ENCODE measurements at regions not wholly inside any gene's neighbourhood (a gene's known extent, or its start where the extent isn't known, plus 50 kb on each side); places are given as distances from the start of the nearest gene placed in this dataset.
"Not testable (repeated sequence)": the region's sequence is repeated elsewhere in the genome, so short reads cannot be mapped to it uniquely, and the experiment has no call there.

DNA sequence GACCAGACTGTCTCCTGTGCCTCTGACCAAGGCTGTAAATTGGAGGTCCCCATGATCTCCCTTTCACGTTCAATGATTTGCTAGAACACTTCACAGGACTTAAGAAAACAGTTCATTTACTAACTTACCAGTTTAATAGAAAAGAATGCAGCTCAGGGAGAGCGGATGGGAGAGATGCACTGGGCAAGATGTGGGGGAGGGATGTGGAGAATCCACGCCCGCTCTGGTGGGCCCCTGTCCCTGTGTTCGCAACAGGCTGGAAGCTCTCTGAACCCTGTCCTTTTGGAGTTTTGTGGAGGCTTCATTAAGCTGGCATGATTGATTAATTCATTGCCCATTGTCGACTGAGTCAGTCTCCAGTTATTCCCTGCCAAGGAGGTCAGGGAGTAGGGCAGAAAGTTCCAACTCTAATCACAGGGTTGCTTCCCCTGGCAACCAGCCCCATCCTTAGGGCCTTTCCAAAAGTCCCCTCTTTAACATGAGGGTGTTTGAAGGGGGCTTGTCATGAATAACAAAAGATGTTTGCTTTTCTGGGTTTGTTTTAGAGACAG, 257.1 kb downstream of the ACKR3 start:
- DNase-seq (ENCODE audit: low read depth): no peak

DNA sequence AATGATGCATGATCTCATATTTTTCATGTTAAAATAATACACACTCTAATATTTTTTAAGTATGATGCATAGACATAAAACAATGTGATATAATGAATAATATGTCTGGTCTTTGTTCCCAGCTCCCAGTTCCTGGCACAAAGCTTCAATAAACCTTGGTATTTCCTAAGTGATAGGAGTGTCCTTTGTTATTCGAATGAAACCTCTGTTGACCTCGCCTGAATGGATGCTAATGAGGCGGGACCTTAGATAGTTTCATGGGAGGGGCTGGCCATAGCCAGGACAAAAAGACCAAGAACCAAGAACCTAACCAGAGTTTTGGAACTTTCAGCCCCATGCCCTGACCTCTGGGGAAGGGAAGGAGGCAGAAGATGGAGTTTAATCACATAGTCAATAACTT, 257.7 kb upstream of the COPS8 start:
- DNase-seq (ENCODE audit: low read depth): no peak

DNA sequence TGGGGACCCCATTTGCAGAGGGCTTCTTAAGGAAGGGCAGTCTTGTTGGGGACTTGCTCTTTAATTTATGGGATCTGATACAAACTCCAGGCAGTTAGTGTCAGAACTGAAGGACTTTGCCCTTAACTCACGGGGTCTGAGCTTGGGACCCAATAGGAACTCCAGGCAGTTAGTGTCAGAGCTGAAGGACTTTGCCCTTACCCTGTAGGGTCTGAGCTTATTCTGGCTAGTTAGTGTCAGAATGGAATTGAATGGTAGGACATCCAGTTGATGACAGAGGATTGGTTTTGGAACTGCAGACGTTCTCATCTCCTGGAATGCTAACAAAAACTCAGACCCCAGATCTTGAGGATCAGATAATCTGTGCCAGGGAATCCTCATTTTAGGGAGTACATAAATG, 256.9 kb upstream of the COPS8 start:
- DNase-seq (ENCODE audit: low read depth): no peak

DNA sequence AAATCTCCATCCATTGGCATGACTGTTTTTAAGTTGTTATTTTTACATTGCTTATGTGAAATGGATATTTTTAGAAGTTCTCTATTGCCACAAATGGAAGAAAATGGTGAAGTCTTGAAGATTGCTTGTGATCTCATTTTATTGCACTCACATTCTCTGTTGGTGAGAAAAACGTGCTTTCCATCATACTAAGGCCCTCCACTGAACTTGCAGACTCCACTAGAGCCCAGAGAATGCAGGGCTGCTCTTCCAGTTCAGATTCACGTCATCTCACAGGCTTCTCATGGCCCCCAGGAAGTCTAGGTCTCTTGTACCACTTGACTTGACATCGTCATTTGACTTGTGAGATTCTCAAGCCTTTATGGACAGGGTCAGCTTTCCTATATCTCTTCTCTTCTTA, 254.8 kb upstream of the COPS8 start:
- no peak for DNase-seq (ENCODE audit: low read depth)

DNA sequence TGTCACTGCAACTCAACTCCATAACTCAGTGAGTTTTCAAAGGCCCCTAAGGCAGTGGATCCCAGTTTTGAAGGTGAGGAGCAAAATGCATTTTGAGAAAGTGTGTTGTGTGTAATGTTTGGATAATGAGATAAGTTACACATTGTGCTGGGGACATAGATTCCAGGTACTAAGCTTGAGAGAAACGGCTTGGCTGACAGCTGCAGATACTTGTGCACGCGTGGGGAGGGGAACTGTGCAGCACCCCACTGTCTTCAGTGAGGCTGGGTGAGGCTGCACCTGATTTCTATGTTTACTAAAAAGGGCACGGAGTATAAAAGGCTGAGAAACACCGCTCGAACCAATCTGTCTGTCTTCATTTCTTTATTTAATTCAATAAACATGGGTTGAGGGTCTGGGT, 254.0 kb upstream of the COPS8 start:
- no peak for DNase-seq (ENCODE audit: low read depth)

DNA sequence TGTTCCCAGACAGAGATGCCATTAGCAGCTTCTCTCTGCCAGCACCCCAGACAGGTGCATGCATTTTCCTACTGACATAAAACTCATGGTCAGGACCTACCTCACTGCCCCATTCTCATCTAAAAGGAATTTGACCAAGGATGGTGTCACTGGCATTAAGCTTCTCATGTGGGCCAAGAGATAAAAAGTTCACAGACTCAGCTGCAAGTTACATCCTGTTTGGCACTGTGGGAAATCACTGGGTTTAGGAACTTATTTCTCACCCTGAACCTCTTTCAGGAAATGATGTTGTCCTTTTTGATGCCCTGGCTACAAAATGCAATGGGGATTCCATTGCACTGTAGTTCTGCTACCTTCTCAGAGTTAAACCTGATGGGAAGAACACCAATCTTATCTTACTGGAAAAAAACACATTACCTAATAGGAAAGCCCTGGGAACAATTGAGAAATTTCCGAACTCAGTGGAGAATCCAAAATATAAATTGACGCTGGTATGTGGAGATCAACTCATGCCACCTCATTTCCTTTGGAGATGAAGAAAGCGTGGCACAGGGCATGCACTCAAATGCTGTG, 252.1 kb upstream of the COPS8 start:
- no peak for DNase-seq (ENCODE audit: low read depth)

DNA sequence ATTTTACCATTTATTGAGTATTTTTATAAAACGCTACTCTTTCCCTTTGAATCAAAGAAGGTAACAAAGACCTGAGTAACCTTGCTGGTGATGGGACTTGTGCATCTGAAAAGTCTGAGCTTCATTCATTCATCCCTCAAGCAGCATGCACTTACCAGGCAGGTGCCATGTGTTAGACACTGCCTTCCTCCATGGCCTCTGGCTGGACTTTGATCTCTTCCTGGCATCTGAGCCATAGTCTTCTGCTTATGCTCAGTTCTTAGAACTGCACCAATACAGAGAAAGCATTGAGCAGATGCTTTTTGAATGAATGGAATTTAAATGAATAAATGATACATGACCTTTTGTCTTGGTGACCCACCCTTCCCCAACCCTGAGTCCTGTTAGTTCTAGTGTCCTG, 251.4 kb upstream of the COPS8 start:
- no peak for DNase-seq (ENCODE audit: low read depth)

DNA sequence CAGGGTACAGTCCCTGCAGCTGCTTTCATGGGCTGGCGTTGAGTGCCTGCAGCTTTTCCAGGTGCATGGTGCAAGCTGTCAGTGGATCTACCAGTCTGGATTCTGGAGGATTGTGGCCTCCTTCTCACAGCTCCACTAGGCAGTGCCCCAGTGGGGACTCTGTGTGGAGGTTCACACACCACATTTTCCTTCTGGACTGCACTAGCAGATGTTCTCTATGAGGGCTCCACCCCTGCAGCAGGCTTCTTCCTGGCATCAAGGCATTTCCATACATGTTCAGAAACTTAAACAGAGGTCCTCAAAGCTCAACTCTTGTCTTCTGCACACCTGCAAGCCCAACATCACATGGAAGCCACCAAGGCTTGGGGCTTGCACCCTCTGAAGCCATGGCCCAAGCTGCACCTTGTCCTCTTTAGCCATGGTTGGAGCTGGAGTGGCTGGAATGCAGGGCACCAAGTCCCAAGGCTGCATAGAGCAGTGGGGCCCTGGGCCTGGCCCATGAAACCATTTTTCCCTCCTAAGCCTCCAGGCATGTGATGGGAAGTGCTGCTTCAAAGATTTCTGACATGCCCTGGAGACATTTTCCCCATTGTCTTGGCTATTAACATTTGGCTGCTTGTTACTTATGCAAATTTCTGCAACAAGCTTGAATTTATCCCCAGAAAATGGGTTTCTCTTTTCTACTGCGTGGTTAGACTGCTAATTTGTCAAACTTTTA, 250.2 kb upstream of the COPS8 start:
- DNase-seq (ENCODE audit: low read depth): no peak

DNA sequence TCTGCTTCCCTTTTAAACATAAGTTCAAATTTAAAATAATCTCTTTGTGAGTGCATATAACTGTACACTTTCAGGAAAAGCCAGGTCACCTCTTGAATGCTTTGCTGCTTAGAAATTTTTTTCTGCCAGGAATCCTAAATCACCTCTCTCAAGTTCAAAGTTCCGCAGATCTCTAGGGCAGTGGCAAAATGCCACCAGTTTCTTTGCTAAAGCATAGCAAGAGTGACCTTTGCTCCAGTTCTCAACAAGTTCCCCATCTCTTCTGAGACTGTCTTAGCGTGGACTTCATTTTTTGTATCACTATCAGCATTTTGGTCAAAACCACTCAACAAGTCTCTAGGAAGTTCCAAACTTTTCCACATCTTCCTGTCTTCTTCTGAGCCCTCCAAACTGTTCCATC, 249.7 kb upstream of the COPS8 start:
- DNase-seq (ENCODE audit: low read depth): not testable (repeated sequence)

DNA sequence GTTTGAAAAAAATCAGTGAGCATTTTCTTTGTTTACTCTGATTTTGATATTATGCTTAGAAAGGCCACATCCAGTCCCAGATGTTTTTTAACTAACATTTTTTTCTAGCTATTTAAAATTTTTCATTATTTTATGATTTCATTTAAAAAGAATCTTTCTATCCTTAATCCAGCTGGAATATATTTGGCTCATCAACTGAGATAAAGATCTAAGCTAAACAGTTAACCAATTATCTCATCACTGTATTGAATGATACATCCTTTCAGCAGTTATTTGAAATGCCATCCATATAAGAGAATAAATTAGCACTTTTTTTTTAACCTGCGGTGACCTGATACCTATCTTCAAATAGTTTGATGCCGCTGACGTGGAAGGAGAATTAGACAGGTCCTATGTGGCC, 245.5 kb upstream of the COPS8 start:
- DNase-seq (ENCODE audit: low read depth): no peak

DNA sequence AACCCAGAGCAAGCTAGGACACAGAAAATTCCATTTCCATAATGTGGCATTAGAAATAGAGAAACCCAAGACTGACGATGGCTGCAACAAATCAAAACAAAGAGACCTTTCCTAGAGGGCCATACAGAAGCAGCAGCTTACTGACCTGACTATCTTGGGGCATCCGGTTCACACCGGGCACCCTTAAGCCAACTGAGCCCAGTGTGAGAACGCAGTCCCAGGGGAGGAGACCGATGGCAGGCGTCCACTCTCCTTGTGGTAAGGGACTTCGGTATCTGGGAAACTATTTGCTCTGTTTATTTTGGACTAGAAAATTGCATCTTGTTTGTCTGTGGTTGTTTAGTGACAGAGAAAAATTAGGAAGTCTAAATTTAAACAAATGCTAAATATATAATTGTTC, 244.8 kb upstream of the COPS8 start:
- DNase-seq (ENCODE audit: low read depth): no peak

DNA sequence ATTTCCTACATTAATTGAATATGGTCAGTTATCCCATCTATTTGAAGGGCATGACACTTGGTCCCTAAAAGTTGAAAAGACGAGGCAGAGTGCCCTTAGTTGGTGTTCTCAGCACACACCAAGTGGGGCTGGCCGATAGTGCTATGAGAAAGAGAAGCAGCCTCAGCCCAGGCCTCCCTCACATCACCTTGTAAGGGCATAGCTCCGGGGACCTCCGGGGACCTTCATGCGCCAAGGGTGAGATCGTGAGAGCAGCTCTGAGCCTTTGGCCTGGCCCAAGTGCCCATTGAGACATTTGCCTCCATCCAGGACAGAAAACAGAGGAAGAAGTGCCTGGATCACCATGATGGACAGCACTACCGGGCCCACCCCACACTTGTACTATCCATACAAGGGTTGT, 244.3 kb upstream of the COPS8 start:
- DNase-seq (ENCODE audit: low read depth): no peak

DNA sequence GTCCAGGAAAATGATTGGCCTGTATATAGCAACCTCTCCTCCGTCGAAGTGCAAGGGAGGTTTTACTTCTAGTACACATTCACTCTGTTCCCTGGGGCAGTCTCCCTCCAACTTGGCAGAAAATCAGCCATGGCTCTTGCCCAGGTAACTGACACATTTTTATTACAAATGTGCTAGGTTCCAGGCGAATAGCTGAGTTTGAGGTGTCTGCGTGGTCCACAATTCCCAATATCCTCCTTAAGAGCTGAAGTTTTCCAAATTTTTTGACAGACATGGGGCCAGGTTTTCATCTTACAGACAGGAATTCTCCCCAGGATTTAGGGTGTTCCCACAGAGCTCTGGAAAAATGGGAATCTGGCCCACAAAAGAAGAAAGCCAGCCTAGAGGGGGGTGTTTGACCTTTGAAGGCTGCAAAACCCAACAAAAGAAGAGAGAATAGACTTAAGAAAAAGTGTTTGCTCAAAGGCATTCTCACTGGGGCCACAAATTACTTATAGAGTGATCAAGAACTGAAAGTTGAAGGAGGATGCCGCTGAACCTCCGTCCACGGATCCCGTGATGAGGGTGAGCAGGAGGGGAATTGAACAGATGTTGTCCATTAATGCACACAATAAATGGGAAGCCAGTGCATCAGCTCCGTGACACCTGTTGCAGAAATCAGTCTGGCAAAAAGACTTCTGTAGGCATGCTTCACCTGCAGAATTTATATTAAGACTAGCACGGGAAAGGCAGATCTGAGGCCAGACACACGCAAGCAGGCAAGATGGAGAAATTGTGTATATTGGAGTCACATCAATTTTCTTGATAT, 242.3 kb upstream of the COPS8 start:
- no peak for DNase-seq (ENCODE audit: low read depth)

DNA sequence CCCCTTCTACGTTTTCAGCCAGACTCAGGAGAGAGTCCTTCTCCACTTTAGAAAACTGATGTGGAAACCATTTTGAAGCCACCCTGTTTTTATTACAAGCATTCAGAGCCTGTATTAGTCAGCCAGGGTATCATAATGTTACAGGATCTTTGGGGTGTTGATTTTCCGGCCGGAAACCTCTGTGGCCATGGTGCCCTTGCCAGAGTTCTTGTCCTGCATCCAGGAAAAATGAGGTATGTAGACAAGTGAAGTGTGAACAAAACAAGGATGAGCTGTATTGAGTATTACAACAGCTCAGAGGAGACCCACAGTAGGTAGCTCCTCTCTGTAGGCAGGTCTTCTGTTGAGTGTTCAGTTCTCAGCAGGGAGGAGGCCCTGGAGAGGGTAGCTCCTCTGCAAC, 241.0 kb upstream of the COPS8 start:
- no peak for DNase-seq (ENCODE audit: low read depth)

DNA sequence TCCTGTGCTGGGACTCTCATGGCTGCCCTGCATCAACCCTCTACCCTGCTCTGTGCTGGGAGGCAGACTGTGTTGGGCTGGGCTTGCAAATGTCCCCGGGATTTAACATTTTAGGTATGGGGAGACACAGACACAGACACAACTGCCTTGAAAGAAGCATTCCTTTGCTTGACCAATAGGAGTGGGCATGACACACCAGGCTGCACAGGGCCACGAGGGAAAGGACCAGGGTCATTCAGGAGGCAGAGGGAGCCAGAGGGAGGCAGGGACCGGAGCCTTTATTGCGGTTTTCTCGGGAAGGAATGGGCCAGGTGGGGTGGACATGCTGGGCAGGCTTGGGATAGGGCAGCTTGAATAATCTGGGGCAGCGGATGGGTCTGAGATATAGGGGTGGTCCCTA, 238.7 kb upstream of the COPS8 start:
- DNase-seq (ENCODE audit: low read depth): no peak

DNA sequence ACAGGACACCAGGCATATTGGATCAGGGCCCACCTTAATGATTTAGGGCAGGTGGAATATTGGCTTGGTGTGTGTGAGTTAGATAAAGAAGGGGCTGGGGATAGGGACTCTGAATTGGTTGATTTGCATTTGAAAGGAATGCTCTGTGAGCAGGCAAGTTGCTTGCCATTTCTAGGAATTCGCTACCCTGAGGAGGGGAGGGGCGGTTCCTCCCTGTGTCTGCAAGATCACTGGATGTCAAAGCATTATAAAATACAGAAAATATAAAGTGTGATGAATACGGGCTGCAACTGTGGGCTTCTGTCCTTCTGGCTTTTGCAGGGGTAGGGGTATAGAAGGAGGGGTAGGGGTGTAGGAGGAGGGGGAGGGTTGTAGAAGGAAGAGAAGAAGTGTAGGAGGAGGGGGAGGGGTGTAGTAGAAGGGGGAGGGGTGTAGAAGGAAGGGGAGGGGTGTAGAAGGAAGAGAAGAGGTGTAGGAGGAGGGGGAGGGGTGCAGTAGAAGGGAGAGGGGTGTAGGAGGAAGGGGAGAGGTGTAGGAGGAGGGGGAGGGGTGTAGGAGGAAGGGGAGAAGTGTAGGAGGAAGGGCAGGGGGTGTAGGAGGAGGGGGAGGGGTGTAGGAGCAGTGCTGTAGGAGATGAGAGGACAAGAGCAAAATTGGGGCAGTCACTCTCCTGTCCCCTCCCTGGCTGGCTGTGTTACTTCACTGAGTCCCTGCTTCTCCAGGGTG, 238.0 kb upstream of the COPS8 start:
- no peak for DNase-seq (ENCODE audit: low read depth)

DNA sequence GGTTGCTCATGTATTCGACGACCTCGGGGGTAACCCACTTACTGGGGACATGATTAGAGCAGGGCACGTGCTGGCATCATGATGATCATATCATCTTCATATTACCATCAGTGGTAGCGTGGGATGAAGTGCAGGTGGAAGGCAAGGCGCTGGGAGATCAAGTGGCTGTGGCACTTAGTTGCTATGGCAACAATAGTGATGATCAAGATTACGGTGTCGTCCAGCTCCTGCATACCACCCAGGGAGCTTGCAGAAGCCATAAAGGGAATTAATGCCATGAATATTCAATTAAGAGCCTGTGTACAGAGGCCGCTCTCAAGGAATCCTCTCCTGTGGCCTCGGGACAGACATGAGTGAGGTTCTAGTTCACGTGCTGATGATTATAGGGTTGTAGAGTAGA, 237.2 kb upstream of the COPS8 start:
- no peak for DNase-seq (ENCODE audit: low read depth)

DNA sequence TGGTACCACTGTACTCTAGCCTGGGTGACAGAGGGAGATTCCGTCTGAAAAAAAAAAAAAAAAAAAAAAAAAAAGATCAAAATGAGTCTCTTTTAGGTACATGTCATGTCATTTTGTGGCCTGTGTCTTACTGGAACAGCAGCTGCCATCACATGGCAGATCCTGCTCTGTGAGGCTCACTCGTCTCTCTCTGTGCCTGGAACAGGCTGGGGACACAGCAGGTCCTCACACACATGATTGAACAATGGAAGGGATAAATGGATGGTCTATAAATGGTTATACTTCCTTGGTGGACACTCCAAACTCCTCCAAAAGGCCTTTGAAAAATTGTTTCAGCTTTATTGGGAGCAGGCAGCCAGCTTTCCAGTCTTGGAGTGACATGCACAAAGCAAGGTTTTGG, 236.2 kb upstream of the COPS8 start:
- DNase-seq (ENCODE audit: low read depth): no peak

DNA sequence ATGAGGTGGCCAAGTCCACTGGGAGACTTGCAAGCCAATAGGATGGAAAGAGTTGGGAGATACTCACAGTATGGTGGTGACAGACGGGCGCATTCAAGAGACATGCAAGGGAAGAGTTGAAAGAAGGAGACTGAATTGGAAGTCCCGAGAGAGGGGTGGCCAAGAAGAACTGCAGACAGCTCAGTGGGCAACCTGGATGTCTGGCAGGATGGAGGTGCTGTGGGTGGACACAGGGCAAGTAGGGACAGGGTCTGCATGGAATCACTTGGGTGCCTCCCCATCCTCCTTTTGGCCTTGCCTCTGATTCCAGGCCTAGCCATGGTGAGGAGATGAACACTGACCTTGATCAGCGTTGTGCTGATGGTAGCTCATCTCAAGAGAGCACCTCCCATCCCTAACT, 235.7 kb upstream of the COPS8 start:
- DNase-seq (ENCODE audit: low read depth): no peak

DNA sequence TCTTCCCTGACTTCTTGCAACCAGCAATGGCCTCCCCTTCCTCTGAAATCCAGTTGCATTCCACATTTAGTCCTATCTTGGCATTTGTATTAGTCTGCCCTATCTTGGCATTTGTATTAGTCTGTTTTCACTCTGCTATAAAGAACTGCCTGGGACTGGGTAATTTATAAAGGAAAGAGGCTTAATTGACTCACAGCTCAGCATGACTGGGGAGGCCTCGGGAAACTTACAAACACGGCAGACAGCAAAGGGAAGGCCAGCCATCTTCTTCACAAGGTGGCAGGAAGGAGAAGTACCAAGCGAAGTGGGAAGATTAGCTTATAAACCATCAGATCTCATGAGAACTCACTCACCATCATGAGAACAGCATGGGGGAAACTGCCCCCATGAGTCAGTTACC, 234.5 kb upstream of the COPS8 start:
- DNase-seq (ENCODE audit: low read depth): no peak

DNA sequence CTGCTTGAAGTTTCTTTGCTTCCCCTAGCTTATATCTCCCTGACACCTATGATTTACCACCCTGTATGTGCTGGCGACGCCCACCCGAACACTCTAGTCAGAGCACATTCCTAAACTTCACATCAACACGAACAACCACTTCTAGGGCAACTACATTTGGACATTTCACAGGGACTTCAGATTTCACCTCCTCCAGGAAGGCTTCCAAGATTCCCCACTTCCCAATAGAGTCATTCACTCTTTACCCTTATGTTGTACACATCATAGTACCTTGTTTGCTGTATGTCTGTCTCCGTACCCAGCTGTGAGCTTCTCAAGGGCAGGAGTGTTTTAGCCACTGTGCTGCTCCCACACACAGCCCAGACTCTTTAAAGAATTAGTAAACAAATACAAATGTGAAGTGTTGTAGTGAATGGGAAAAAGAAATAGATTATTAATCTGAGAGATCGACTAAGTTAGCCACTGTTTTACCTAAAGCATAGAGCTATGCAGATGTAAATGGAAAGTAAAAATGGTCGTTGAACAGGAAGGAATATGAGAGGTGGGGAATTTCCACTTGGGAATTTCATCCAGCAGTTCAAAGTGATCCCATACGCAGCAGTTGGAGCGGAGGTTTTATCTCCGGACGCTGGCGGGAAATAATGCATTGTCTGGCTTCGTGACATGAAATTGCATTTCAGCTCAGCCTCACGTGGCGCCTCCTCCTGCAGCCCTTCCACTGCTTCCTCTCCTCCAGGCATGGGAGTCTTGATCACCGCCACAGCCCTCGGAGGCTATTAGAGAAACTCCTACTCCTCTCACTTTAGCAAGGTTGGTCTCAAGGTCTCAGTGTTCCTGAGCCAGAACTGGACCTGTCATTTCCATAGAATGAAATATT, 233.4 kb upstream of the COPS8 start:
- no peak for DNase-seq (ENCODE audit: low read depth)

All from T follicular helper cell (primary cell).